Skeletal muscle tissue (tissue), 3 donors: ENCODE measurements at regions not wholly inside any gene's neighbourhood (a gene's known extent, or its start where the extent isn't known, plus 50 kb on each side); places are given as distances from the start of the nearest gene placed in this dataset.
"Not testable (repeated sequence)": the region's sequence is repeated elsewhere in the genome, so short reads cannot be mapped to it uniquely, and the experiment has no call there.

Experiments
- H3K27ac ChIP-seq: one replicate; pipeline ENCODE4 v1.7.0; 2013; ENCODE audit warnings: mild to moderate bottlenecking, low read depth, low read length, inconsistent platforms
- H3K27me3 ChIP-seq, 3 donors: one replicate each; pipeline ENCODE4 v1.7.0; 2013; ENCODE audit warnings: low read length in 3 of 3; ENCODE audit not compliant: control insufficient read depth in 3 of 3, insufficient read depth in 3 of 3
- H3K36me3 ChIP-seq, 3 donors: one replicate each; pipeline ENCODE4 v1.7.0; 2013; ENCODE audit warnings: low read length in 3 of 3; ENCODE audit not compliant: control insufficient read depth in 3 of 3, insufficient read depth in 3 of 3
- H3K4me1 ChIP-seq, 3 donors: one replicate each; pipeline ENCODE4 v1.7.0; 2013; ENCODE audit warnings: low read length in 3 of 3, mild to moderate bottlenecking in 3 of 3; ENCODE audit not compliant: control insufficient read depth in 3 of 3, insufficient read depth in 3 of 3
- H3K4me3 ChIP-seq, 3 donors: one replicate each; pipeline ENCODE4 v1.7.0; 2013; ENCODE audit warnings: low read length in 3 of 3
- H3K9ac ChIP-seq, 3 donors: one replicate each; pipeline ENCODE4 v1.7.0; 2013; ENCODE audit warnings: low read length in 3 of 3, mild to moderate bottlenecking in 3 of 3, moderate library complexity in 2 of 3, low read depth in 1 of 3
- H3K9me3 ChIP-seq, 3 donors: one replicate each; pipeline ENCODE4 v1.7.0; 2013; ENCODE audit warnings: low read length in 3 of 3; ENCODE audit not compliant: control insufficient read depth in 3 of 3
- donor health status: Osteomylitis.

- no peak overlapping the region for H3K4me3 ChIP-seq
- no peaks in the 10 kb centered on the region for H3K36me3 ChIP-seq
- no peaks in the 10 kb centered on the region for H3K9me3 ChIP-seq
- no peaks in the 10 kb centered on the region for H3K4me1 ChIP-seq
- no peak overlapping the region for H3K9ac ChIP-seq
- no peak overlapping the region for H3K27ac ChIP-seq
- H3K27me3 ChIP-seq: no peaks in the 10 kb centered on the region
Observed at GRCh38 chr4:19033816-19034733, 1012.5 kb upstream of the LCORL start.

- Histone ChIP-seq H3K27ac (no peak overlapping the region), H3K4me3 (no peak overlapping the region), H3K4me1 (no peaks in the 10 kb centered on the region), H3K27me3 (no peaks in the 10 kb centered on the region), H3K9ac (no peak overlapping the region), H3K9me3 (no peaks in the 10 kb centered on the region), H3K36me3 (no peaks in the 10 kb centered on the region)
Observed at GRCh38 chr4:19030536-19030935, 1009.0 kb upstream of the LCORL start.

- no peaks in the 10 kb centered on the region for H3K36me3 ChIP-seq
- no peak overlapping the region for H3K27ac ChIP-seq
- no peaks in the 10 kb centered on the region for H3K9me3 ChIP-seq
- H3K4me3 ChIP-seq: no peak overlapping the region
- no peaks in the 10 kb centered on the region for H3K27me3 ChIP-seq
- H3K4me1 ChIP-seq: no peaks in the 10 kb centered on the region
- H3K9ac ChIP-seq: no peak overlapping the region
Observed at GRCh38 chr4:19030048-19030447, 1008.5 kb upstream of the LCORL start.

- H3K9me3 ChIP-seq: no peaks in the 10 kb centered on the region
- no peak overlapping the region for H3K27ac ChIP-seq
- H3K9ac ChIP-seq: no peak overlapping the region
- no peaks in the 10 kb centered on the region for H3K4me1 ChIP-seq
- no peaks in the 10 kb centered on the region for H3K27me3 ChIP-seq
- H3K36me3 ChIP-seq: no peaks in the 10 kb centered on the region
- H3K4me3 ChIP-seq: no peak overlapping the region
Observed at GRCh38 chr4:19026281-19026680, 1004.7 kb upstream of the LCORL start.

- H3K4me3 ChIP-seq: no peak overlapping the region
- no peaks in the 10 kb centered on the region for H3K27me3 ChIP-seq
- H3K4me1 ChIP-seq: no peaks in the 10 kb centered on the region
Observed at GRCh38 chr4:19025031-19025430, 1003.5 kb upstream of the LCORL start.

GRCh38 chr4:19024047-19024446, 1002.5 kb upstream of the LCORL start:
- Histone ChIP-seq H3K36me3 (no peaks in the 10 kb centered on the region), H3K9me3 (no peaks in the 10 kb centered on the region), H3K27me3 (no peaks in the 10 kb centered on the region), H3K4me1 (no peaks in the 10 kb centered on the region), H3K27ac (no peak overlapping the region), H3K9ac (no peak overlapping the region), H3K4me3 (no peak overlapping the region)

More at GRCh38 chr4:19025031-19025430, 1003.5 kb upstream of the LCORL start:
- Histone ChIP-seq H3K36me3 (no peaks in the 10 kb centered on the region), H3K9me3 (no peaks in the 10 kb centered on the region), H3K27ac (no peak overlapping the region), H3K9ac (no peak overlapping the region)

- Histone ChIP-seq H3K27ac (no peak overlapping the region), H3K4me1 (no peaks in the 10 kb centered on the region), H3K4me3 (no peak overlapping the region), H3K9ac (no peak overlapping the region), H3K36me3 (no peaks in the 10 kb centered on the region), H3K27me3 (no peaks in the 10 kb centered on the region), H3K9me3 (no peaks in the 10 kb centered on the region)
Observed at GRCh38 chr4:19021617-19022016, 1000.1 kb upstream of the LCORL start.

GRCh38 chr4:19016550-19016949, 995.0 kb upstream of the LCORL start:
- not testable (repeated sequence) for H3K4me3 ChIP-seq, H3K9ac ChIP-seq, H3K4me1 ChIP-seq, H3K9me3 ChIP-seq, H3K27me3 ChIP-seq, H3K36me3 ChIP-seq, H3K27ac ChIP-seq

GRCh38 chr4:19014594-19014993, 993.0 kb upstream of the LCORL start:
- no peaks in the 10 kb centered on the region for H3K27me3 ChIP-seq
- no peaks in the 10 kb centered on the region for H3K36me3 ChIP-seq
- no peak overlapping the region for H3K4me3 ChIP-seq
- no peaks in the 10 kb centered on the region for H3K4me1 ChIP-seq
- no peak overlapping the region for H3K27ac ChIP-seq
- no peaks in the 10 kb centered on the region for H3K9me3 ChIP-seq
- no peak overlapping the region for H3K9ac ChIP-seq

- Histone ChIP-seq H3K9me3 (no peaks in the 10 kb centered on the region), H3K27ac (no peak overlapping the region), H3K9ac (no peak overlapping the region), H3K36me3 (no peaks in the 10 kb centered on the region), H3K27me3 (no peaks in the 10 kb centered on the region), H3K4me3 (no peak overlapping the region), H3K4me1 (no peaks in the 10 kb centered on the region)
Observed at GRCh38 chr4:19010761-19011160, 989.2 kb upstream of the LCORL start.
